HCT116 (cell line): ENCODE measurements at regions not wholly inside any gene's neighbourhood (a gene's known extent, or its start where the extent isn't known, plus 50 kb on each side); places are given as distances from the start of the nearest gene placed in this dataset.

Experiments used
- ATAC-seq: fragments of 200-7000 bp; cut with Tn5 transposase; 2 replicates; pipeline ENCODE4 v1.9.1; 2020; ENCODE audit warnings: mild to moderate bottlenecking, moderate library complexity
- BruUV-seq: library from RNA; stranded (reverse); fragments of 400-500 nt; replicated peaks from 2 replicates; lab custom pipeline; 2021; lab: Mats Ljungman, UMichigan
- CTCF ChIA-PET: fragments of 300-600 bp; sonication (Branson Sonifier 250); formaldehyde crosslinking; loops from one replicate; lab custom pipeline; 2021; ENCODE audit warnings: antibody characterized with exemption; lab: Charles Lee
- POLR2A ChIA-PET: fragments of 300-600, 350-600 bp; sonication (Branson Sonifier 250); formaldehyde crosslinking; loops from one replicate; lab custom pipeline; 2021; ENCODE audit warnings: antibody characterized with exemption; lab: Charles Lee
- RAD21 ChIA-PET, 2 experiments: fragments of 300-600 bp; sonication (Branson Sonifier 250); formaldehyde crosslinking; loops; one replicate each; lab custom pipeline; 2023; ENCODE audit warnings: low total read pairs in 2 of 2; ENCODE audit not compliant: uncharacterized antibody in 2 of 2, unreplicated experiment in 2 of 2, low non-redundant PET in 1 of 2; lab: Charles Lee
- DNase-seq: peaks from one replicate; pipeline ENCODE4 v3.0.0-alpha.2; 2010; ENCODE audit warnings: low read depth, low spot score
- H2AFZ ChIP-seq: fragments of 200-600 bp; shearing (Covaris generic), sonication (generic); 2 replicates; pipeline ENCODE4 v1.6.1; 2017; ENCODE audit warnings: low read depth, mixed run types, mixed read lengths, antibody characterized with exemption, low read length; ENCODE audit not compliant: poor library complexity, severe bottlenecking
- H3K27ac ChIP-seq: 2 replicates; pipeline ENCODE4 v1.5.1; 2012; ENCODE audit warnings: low read depth, low read length
- H3K27me3 ChIP-seq: fragments of 200-600 bp; sonication (generic); 2 replicates; pipeline ENCODE4 v1.6.1; 2016; ENCODE audit warnings: mixed run types, low read length, mixed read lengths; ENCODE audit not compliant: insufficient read depth
- H3K36me3 ChIP-seq, 2 experiments: fragments of 200-500 bp in 1 of 2; fragments of 200-600 bp in 1 of 2; sonication (Bioruptor generic) in 1 of 2; sonication (generic) in 1 of 2; 2 replicates each; pipeline versions ENCODE4 v1.5.1 to v1.6.1; 2014 to 2016; ENCODE audit warnings: low read length in 2 of 2, inconsistent platforms in 1 of 2, mixed read lengths in 1 of 2, mixed run types in 1 of 2; ENCODE audit not compliant: insufficient read depth in 2 of 2, control insufficient read depth in 1 of 2
- H3K4me1 ChIP-seq, 2 experiments: fragments of 200-600 bp in 1 of 2; sonication (generic) in 1 of 2; 2 replicates each; pipeline versions ENCODE4 v1.5.1 to v1.6.1; 2012 to 2017; ENCODE audit warnings: low read length in 2 of 2, inconsistent platforms in 1 of 2, mild to moderate bottlenecking in 1 of 2, mixed read lengths in 1 of 2, mixed run types in 1 of 2, moderate library complexity in 1 of 2; ENCODE audit not compliant: insufficient read depth in 2 of 2, control insufficient read depth in 1 of 2
- H3K4me2 ChIP-seq: fragments of 200-600 bp; sonication (generic); 2 replicates; pipeline ENCODE4 v1.6.1; 2017; ENCODE audit warnings: mixed run types, low read length, mixed read lengths
- H3K4me3 ChIP-seq, 2 experiments: fragments of 200-600 bp in 1 of 2; sonication (generic) in 1 of 2; replicated peaks in 1 of 2; 2 replicates each; pipeline ENCODE4 v1.5.1; 2011 to 2016; ENCODE audit warnings: low read length in 2 of 2, control low read depth in 1 of 2, low read depth in 1 of 2, mild to moderate bottlenecking in 1 of 2, mixed read lengths in 1 of 2, mixed run types in 1 of 2
- H3K79me2 ChIP-seq: fragments of 200-600 bp; sonication (generic); 2 replicates; pipeline ENCODE4 v1.6.1; 2017; ENCODE audit warnings: mild to moderate bottlenecking, mixed run types, low read length, moderate library complexity, mixed read lengths; ENCODE audit not compliant: insufficient read depth
- H3K9ac ChIP-seq: fragments of 200-600 bp; sonication (generic); 2 replicates; pipeline ENCODE4 v1.6.1; 2016; ENCODE audit warnings: low read length, mixed read lengths
- H3K9me2 ChIP-seq: fragments of 200-600 bp; sonication (generic), shearing (Covaris generic); 2 replicates; pipeline ENCODE4 v1.6.1; 2017; ENCODE audit warnings: mixed run types, mild to moderate bottlenecking, moderate library complexity; ENCODE audit not compliant: insufficient read depth
- H3K9me3 ChIP-seq, 2 experiments: fragments of 200-500 bp in 1 of 2; fragments of 200-600 bp in 1 of 2; sonication (Bioruptor generic) in 1 of 2; sonication (generic) in 1 of 2; 2 replicates each; pipeline ENCODE4 v1.6.1; 2014 to 2017; ENCODE audit warnings: low read length in 2 of 2, mixed read lengths in 2 of 2, inconsistent platforms in 1 of 2, low read depth in 1 of 2, mild to moderate bottlenecking in 1 of 2, mixed run types in 1 of 2, moderate library complexity in 1 of 2; ENCODE audit not compliant: control insufficient read depth in 1 of 2, insufficient read depth in 1 of 2
- H4K20me1 ChIP-seq: fragments of 200-600 bp; sonication (generic), shearing (Covaris generic); 2 replicates; pipeline ENCODE4 v1.6.1; 2017; ENCODE audit warnings: mixed run types, mild to moderate bottlenecking, moderate library complexity; ENCODE audit not compliant: insufficient read depth
- CBX3 ChIP-seq: IDR thresholded peaks from 2 replicates; pipeline ENCODE4 v1.6.1; 2012; ENCODE audit warnings: low read depth
- EGR1 ChIP-seq: IDR thresholded peaks from 2 replicates; pipeline ENCODE4 v1.6.1; 2012; ENCODE audit warnings: low read depth
- EZH2 ChIP-seq: fragments of 200-600 bp; sonication (generic); IDR thresholded peaks from 2 replicates; pipeline ENCODE4 v1.6.1; 2017; ENCODE audit warnings: antibody characterized with exemption, mixed run types
- EZH2phosphoT487 ChIP-seq: fragments of 200-600 bp; IDR thresholded peaks from 2 replicates; pipeline ENCODE4 v1.6.1; 2018; ENCODE audit warnings: antibody characterized with exemption, borderline replicate concordance
- JUND ChIP-seq: IDR thresholded peaks from 2 replicates; pipeline ENCODE4 v1.6.1; 2012
- POLR2A ChIP-seq: IDR thresholded peaks from 2 replicates; pipeline ENCODE4 v1.7.0; 2011; ENCODE audit warnings: borderline replicate concordance; ENCODE audit not compliant: insufficient read depth, insufficient read length; ENCODE audit errors: extremely low read depth
- POLR2AphosphoS5 ChIP-seq: IDR thresholded peaks from 2 replicates; pipeline ENCODE4 v1.6.1; 2011; ENCODE audit warnings: mild to moderate bottlenecking, low read depth, low read length, moderate library complexity
- RAD21 ChIP-seq: IDR thresholded peaks from 2 replicates; pipeline ENCODE4 v1.6.1; 2012; ENCODE audit warnings: low read depth, mild to moderate bottlenecking
- SP1 ChIP-seq: IDR thresholded peaks from 2 replicates; pipeline ENCODE4 v1.6.1; 2012; ENCODE audit warnings: low read depth
- TCF7L2 ChIP-seq: IDR thresholded peaks from 2 replicates; pipeline ENCODE4 v1.7.0; 2011; ENCODE audit warnings: borderline replicate concordance, inconsistent platforms; ENCODE audit not compliant: insufficient read depth, insufficient read length; ENCODE audit errors: extremely low read depth
- YY1 ChIP-seq: IDR thresholded peaks from 2 replicates; pipeline ENCODE4 v1.6.1; 2011; ENCODE audit warnings: low read length, low read depth, moderate library complexity, mild to moderate bottlenecking; ENCODE audit not compliant: insufficient replicate concordance; ENCODE audit errors: extremely low read depth
- ZFX ChIP-seq: fragments of 450-650 bp; IDR thresholded peaks from 2 replicates; pipeline ENCODE4 v1.6.1; 2017
- intact Hi-C: fragments of 100-400 bp; cut with micrococcal nuclease; formaldehyde crosslinking; loops from 2 replicates; pipeline ENCODE4 v1.10.0; 2022
- TF ChIP-seq, protein P1 (sequence below): IDR thresholded peaks from 2 replicates; pipeline ENCODE4 v1.6.1; 2011; ENCODE audit warnings: mild to moderate bottlenecking, low read length, moderate library complexity; ENCODE audit not compliant: insufficient replicate concordance; ENCODE audit errors: extremely low read depth
- TF ChIP-seq, protein P2 (sequence below): IDR thresholded peaks from 2 replicates; pipeline ENCODE4 v1.6.1; 2012
- TF ChIP-seq, protein P3 (sequence below): IDR thresholded peaks from 2 replicates; pipeline ENCODE4 v1.6.1; 2012
- TF ChIP-seq, protein P4 (sequence below): IDR thresholded peaks from 2 replicates; pipeline ENCODE4 v1.6.1; 2012; ENCODE audit warnings: low read depth
- TF ChIP-seq, protein P5 (sequence below), 3 experiments: fragments of 200-600 bp in 1 of 3; sonication (generic) in 1 of 3; IDR thresholded peaks in 2 of 3; conservative IDR thresholded peaks in 1 of 3; 2 replicates each; pipeline ENCODE4 v1.5.1; 2012 to 2017; ENCODE audit warnings: low read depth in 2 of 3, low read length in 2 of 3, antibody characterized with exemption in 1 of 3, borderline replicate concordance in 1 of 3, control low read depth in 1 of 3, mild to moderate bottlenecking in 1 of 3, mixed read lengths in 1 of 3, mixed run types in 1 of 3, moderate library complexity in 1 of 3; ENCODE audit not compliant: insufficient read depth in 1 of 3

DNA sequence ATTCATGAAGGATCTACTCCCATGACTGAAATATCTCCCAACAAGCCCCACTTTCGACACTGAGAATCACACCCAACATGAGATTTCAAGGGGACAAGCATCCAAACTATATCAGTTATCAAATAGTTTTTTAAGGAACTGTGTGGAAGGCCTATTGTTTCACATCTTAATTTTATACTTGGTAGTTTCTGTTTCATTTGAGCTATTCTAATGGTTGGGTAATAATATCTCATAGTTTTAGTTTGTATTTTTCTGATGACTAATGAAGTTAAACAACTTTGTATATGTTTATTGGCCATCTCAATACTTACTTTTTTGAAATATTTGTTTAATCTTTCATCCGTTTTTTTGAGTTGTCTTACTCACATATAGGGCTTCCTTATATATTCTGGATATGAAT, 135.0 kb downstream of the SCG2 start:
- DNase-seq = no peak
- no peaks in the 10 kb centered on the region for H3K27me3 ChIP-seq
- no peak overlapping the region for H3K4me2 ChIP-seq
- TF ChIP-seq, protein P1, sequence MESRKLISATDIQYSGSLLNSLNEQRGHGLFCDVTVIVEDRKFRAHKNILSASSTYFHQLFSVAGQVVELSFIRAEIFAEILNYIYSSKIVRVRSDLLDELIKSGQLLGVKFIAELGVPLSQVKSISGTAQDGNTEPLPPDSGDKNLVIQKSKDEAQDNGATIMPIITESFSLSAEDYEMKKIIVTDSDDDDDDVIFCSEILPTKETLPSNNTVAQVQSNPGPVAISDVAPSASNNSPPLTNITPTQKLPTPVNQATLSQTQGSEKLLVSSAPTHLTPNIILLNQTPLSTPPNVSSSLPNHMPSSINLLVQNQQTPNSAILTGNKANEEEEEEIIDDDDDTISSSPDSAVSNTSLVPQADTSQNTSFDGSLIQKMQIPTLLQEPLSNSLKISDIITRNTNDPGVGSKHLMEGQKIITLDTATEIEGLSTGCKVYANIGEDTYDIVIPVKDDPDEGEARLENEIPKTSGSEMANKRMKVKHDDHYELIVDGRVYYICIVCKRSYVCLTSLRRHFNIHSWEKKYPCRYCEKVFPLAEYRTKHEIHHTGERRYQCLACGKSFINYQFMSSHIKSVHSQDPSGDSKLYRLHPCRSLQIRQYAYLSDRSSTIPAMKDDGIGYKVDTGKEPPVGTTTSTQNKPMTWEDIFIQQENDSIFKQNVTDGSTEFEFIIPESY = no peak
- TF ChIP-seq YY1 = no peak
- TF ChIP-seq ZFX = no peak
- TF ChIP-seq JUND = no peak
- no peak for TF ChIP-seq CBX3
- TF ChIP-seq, protein P2, sequence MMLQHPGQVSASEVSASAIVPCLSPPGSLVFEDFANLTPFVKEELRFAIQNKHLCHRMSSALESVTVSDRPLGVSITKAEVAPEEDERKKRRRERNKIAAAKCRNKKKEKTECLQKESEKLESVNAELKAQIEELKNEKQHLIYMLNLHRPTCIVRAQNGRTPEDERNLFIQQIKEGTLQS = no peak
- TF ChIP-seq, protein P3, sequence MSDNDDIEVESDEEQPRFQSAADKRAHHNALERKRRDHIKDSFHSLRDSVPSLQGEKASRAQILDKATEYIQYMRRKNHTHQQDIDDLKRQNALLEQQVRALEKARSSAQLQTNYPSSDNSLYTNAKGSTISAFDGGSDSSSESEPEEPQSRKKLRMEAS = no peak
- TF ChIP-seq, protein P4, sequence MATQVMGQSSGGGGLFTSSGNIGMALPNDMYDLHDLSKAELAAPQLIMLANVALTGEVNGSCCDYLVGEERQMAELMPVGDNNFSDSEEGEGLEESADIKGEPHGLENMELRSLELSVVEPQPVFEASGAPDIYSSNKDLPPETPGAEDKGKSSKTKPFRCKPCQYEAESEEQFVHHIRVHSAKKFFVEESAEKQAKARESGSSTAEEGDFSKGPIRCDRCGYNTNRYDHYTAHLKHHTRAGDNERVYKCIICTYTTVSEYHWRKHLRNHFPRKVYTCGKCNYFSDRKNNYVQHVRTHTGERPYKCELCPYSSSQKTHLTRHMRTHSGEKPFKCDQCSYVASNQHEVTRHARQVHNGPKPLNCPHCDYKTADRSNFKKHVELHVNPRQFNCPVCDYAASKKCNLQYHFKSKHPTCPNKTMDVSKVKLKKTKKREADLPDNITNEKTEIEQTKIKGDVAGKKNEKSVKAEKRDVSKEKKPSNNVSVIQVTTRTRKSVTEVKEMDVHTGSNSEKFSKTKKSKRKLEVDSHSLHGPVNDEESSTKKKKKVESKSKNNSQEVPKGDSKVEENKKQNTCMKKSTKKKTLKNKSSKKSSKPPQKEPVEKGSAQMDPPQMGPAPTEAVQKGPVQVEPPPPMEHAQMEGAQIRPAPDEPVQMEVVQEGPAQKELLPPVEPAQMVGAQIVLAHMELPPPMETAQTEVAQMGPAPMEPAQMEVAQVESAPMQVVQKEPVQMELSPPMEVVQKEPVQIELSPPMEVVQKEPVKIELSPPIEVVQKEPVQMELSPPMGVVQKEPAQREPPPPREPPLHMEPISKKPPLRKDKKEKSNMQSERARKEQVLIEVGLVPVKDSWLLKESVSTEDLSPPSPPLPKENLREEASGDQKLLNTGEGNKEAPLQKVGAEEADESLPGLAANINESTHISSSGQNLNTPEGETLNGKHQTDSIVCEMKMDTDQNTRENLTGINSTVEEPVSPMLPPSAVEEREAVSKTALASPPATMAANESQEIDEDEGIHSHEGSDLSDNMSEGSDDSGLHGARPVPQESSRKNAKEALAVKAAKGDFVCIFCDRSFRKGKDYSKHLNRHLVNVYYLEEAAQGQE = no peak
- TF ChIP-seq, protein P5, sequence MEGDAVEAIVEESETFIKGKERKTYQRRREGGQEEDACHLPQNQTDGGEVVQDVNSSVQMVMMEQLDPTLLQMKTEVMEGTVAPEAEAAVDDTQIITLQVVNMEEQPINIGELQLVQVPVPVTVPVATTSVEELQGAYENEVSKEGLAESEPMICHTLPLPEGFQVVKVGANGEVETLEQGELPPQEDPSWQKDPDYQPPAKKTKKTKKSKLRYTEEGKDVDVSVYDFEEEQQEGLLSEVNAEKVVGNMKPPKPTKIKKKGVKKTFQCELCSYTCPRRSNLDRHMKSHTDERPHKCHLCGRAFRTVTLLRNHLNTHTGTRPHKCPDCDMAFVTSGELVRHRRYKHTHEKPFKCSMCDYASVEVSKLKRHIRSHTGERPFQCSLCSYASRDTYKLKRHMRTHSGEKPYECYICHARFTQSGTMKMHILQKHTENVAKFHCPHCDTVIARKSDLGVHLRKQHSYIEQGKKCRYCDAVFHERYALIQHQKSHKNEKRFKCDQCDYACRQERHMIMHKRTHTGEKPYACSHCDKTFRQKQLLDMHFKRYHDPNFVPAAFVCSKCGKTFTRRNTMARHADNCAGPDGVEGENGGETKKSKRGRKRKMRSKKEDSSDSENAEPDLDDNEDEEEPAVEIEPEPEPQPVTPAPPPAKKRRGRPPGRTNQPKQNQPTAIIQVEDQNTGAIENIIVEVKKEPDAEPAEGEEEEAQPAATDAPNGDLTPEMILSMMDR (IDR thresholded peaks at IDR 0.05 in 2 of 3, conservative IDR thresholded peaks at IDR 0.05 in 1 of 3; ENCODE audit: borderline replicate concordance in 1 of 3, insufficient read depth in 1 of 3, low read depth in 2 of 3, low read length in 2 of 3) = no peak
- no peak for TF ChIP-seq EZH2phosphoT487
- TF ChIP-seq EZH2 = no peak
- TF ChIP-seq POLR2AphosphoS5 = no peak
- TF ChIP-seq SP1 = no peak
- TF ChIP-seq POLR2A = no peak
- TF ChIP-seq TCF7L2 = no peak
- no peak for TF ChIP-seq RAD21
- TF ChIP-seq EGR1 = no peak
- TF ChIP-seq, all 23 proteins: peak for 0
- intact Hi-C loops = loop anchor here (10.0 kb wide), 1 partner anchor 148 kb away; no protein-coding TSS in a partner anchor
- Histone ChIP-seq H3K9me3 (no peaks in the 10 kb centered on the region; a peak in 1 of 4 replicates), H3K4me1 (peaks cover 0 to 13% of the 10 kb centered on the region in 2 experiments; a peak in 2 of 4 replicates), H3K9ac (no peak overlapping the region), H4K20me1 (no peaks in the 10 kb centered on the region), H3K36me3 (no peaks in the 10 kb centered on the region), H3K27ac (no peak overlapping the region), H3K79me2 (no peaks in the 10 kb centered on the region), H2AFZ (no peak overlapping the region), H3K4me3 (no peak overlapping the region), H3K9me2 (no peaks in the 10 kb centered on the region)
- CTCF ChIA-PET = interaction anchor here (1.0 kb wide), 1 partner anchor 8 kb away, joined by 3 read pairs; no protein-coding TSS in a partner anchor
- POLR2A ChIA-PET = no interaction called here
- BruUV-seq = no TSS peak
- RAD21 ChIA-PET = no interaction called here
- ATAC-seq = no peak
